PC-3 (cell line): ENCODE measurements at regions not wholly inside any gene's neighbourhood (a gene's known extent, or its start where the extent isn't known, plus 50 kb on each side); places are given as distances from the start of the nearest gene placed in this dataset.

Source experiments
- CTCF ChIP-seq: fragments of 300-600 bp; sonication (generic); conservative IDR thresholded peaks from 2 replicates; pipeline ENCODE4 v1.5.1; 2017; ENCODE audit warnings: antibody characterized with exemption, low read depth, mild to moderate bottlenecking, low read length
- EZH2 ChIP-seq: fragments of 300-600 bp; sonication (generic); IDR thresholded peaks from one replicate; pipeline ENCODE4 v1.6.1; 2017; ENCODE audit warnings: antibody characterized with exemption, mild to moderate bottlenecking, low read length; ENCODE audit not compliant: unreplicated experiment

DNA sequence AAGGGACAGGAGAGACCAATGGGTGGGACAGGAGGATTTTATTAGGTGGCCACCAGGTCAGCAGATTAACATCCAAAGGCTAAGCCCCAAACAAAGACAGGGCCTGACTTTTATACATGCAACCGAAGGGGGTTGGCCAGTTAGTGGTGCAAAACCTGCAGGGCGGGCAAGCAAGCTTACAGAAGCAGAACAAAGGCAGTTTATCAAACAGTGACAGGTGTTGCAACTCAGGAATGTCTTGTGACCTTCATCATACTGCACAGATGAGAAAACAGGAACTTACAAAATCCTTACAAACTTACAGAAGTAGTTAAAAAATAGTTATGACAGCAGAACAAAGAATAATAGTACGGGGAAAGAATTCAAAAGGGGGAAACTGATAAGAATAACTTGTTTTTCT lies 708.1 kb downstream of the GLUD2 start:
- TF ChIP-seq EZH2 = no peak
- TF ChIP-seq CTCF = no peak
